Glomerular visceral epithelial cell (primary cell): ENCODE measurements at regions not wholly inside any gene's neighbourhood (a gene's known extent, or its start where the extent isn't known, plus 50 kb on each side); places are given as distances from the start of the nearest gene placed in this dataset.

Source experiments
- DNase-seq: peaks from one replicate; pipeline ENCODE4 v3.0.0-alpha.2; 2016; ENCODE audit errors: extremely low spot score

- DNase-seq, result no peak
Measured at GRCh38 chr14:40523123-40523522, 1083.6 kb upstream of the LRFN5 start.

DNA sequence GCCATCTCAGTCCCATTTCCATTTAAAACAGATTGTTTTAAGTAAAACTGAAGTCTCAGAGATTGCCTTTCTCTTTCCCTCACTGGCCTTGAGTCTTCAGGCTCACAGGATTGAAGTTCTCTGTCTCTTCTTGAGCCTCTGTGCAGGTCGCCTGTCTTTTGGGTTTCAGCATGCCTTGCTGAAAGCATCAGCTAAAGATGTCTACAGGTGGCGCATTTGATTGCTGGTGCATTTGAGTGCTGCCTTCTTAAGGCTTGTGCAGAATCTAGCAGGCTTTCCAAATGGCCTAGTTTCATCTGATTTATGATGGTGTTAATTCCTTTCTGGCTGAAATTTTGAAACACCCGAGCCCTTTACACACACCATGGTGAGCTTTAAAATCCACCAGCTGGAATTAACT is 1062.2 kb upstream of the FBXO33 start:
- no peak for DNase-seq

DNA sequence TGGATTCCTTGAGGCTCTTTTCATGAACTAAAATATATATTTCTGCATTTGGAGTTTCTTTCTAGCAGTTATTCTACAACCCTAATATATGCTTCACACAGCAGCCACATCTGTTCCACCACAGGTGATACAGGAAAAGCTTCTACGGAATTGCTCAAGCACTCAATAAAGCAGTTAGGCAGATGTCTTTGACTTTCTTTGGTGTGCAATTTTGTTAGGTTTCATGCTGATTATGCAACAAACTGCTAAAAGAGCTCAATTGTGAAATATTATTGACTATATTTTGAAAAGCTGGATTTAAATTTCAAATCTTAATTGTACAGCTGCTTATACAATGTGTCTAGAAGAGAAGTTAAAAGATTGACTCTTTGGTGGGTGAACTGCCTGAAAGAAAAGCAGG is 1055.6 kb upstream of the FBXO33 start:
- no peak for DNase-seq

DNA sequence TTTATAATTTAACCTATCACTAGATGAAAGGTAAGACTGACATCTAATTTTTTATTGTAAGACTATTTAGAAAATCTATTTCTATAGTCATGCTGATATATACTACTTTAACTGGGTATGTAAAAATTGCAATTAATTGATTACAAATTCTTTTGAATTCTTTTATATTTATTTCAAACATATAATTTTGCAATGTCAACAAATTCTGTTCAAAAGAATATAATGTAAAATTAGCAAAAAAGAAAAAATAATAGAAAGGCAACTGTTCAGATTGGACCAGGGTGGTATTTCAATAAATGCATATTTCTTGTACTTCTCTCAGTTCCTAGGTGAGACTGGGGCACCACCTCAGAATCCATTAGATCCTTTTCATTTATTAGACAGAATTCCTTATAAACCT is 1053.5 kb upstream of the FBXO33 start:
- DNase-seq, result no peak

GRCh38 chr14:40476005-40476404 is 1043.8 kb upstream of the FBXO33 start:
- DNase-seq, result no peak

- no peak for DNase-seq
Measured at GRCh38 chr14:40467969-40468368, 1035.7 kb upstream of the FBXO33 start.

DNA sequence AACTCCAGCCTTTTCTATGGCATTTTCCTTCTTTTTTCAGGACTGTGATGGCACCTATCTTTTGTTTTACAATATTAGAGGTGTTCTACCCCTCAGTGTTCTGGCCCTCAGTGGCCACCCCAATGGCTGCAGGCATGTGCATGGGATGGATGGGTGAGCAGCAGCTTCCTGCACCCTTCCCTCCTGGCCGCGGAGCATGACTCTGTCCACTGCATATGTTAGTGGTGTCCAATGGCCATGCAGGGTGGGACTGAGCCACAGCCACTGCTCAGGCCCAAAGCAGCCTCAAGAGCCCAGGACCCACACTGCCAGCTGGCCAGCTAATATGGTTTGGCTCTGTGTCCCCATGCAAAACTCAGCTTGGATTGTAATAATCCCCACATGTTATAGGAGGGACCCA is 1032.3 kb upstream of the FBXO33 start:
- DNase-seq, result no peak

GRCh38 chr14:40463886-40464285 is 1031.7 kb upstream of the FBXO33 start:
- no peak for DNase-seq

- DNase-seq, result no peak
Measured at GRCh38 chr14:40452674-40453073, 1020.4 kb upstream of the FBXO33 start.

- DNase-seq, result peak; percentile 26
Measured at GRCh38 chr14:40447017-40447416, 1014.8 kb upstream of the FBXO33 start.

GRCh38 chr14:40445020-40445419 is 1012.8 kb upstream of the FBXO33 start:
- DNase-seq, result no peak

DNA sequence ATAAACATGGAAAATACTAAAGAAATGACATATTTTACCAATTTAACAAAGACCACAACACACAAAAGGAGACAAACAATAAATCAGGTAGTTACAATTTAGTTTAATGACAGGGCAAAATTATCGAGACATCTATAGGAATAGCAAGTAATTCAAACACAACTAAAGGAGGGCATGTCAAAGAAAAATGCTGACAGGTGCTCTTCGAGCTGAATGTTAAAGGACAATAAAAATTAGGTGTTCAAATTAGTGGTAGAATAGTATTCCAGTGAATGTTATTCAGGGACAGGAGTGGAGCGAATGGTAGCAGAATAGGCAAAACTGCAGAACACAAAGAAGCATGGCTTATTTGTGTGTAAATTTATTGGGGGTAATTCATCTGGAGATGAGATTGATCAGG is 1004.3 kb upstream of the FBXO33 start:
- DNase-seq, result no peak

- peak; percentile 23 for DNase-seq
Measured at GRCh38 chr14:40417777-40418401, 985.7 kb upstream of the FBXO33 start.

DNA sequence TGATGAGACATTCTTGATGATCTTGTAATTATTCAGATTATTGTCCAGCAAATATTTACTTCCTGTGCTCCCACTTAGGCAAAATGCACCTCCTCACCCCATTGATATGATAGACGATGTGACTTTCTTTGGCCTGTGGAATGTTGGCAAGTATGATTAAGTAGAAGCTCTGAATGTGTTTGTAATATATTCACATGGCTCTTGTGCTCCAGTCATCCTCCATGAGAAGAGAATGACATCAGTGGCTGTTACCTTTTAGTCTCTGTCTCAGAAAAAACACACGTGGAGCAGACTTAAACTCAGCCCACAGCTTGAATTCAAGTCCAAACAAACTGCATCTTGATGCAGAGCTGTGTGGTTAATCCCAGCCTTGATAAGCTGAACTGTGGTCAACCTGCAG is 984.3 kb upstream of the FBXO33 start:
- DNase-seq, result no peak

GRCh38 chr14:40414386-40414785 is 982.2 kb upstream of the FBXO33 start:
- DNase-seq, result no peak

- peak; percentile 45 for DNase-seq
Measured at GRCh38 chr14:40413136-40413535, 980.9 kb upstream of the FBXO33 start.

DNA sequence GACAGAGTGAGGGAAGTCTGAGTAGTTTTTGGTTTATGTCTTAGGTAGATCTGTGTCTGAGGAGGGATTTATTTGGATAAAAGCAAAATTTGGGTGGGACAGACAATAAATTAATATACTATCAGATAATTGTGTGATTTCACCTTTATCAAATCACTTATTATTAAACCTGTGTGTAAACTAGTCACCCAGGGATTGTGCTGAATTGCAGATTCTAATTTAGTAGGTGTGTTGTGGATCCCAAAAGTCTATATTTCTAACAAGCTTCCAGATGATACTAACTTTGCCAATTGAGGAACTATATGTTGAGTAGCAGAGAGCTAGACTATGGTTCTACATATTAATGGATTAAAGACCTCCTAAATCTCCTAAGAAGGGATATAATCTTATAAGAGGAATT is 978.5 kb upstream of the FBXO33 start:
- no peak for DNase-seq

- DNase-seq, result peak; percentile 7
Measured at GRCh38 chr14:40402957-40403356, 970.7 kb upstream of the FBXO33 start.

DNA sequence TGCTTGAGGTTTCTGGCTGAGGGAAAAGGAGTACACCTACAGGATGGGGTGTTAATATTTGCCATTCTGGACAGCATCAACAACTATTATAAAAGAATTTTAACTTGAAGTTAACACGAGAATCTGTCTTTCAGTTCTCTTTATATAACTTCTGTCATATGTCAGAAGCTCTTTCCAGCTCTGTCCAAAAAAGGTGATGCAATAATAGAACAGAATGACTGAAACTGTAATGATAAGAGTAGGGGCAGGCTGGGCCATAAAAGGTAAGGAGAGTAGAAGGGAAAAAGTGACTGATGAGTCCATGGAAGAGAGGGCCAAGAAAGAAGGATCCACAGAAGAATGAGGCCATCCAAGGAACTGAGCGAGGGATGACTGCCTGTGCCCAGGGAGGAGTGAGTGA is 966.7 kb upstream of the FBXO33 start:
- DNase-seq, result no peak

DNA sequence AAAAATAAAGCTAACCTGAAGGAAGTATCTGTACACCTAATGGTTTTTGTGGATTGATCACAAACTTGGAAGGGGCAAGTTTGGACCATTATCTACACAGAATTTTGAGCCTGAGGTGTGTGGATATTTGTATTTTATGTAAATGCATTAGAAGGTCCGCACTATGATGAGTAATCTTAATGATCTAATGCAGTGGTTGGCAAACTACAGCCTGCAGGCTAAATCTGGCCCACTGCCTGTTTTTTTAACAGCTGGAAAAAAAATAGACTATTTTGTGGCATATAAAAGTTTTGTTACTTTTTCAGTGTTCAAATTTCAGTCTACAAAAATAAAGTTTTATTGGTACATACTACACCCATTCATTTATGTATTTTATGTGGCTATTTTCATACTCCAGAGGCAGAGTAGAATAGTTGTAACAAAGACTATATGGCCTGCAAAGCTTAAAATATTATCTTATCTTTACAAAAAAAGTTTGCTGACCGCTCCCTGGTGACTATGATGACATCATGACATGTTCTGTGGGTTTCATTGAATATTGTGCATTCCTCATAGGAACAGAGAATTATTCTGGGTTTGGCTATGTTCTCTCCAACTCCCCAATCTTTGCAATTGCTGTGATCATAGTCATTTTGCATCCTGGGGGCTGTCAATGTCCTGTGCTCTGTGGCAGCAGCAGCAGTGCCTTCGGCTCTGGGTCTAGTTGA is 962.6 kb upstream of the FBXO33 start:
- DNase-seq, result no peak

- no peak for DNase-seq
Measured at GRCh38 chr14:40393143-40393542, 960.9 kb upstream of the FBXO33 start.

DNA sequence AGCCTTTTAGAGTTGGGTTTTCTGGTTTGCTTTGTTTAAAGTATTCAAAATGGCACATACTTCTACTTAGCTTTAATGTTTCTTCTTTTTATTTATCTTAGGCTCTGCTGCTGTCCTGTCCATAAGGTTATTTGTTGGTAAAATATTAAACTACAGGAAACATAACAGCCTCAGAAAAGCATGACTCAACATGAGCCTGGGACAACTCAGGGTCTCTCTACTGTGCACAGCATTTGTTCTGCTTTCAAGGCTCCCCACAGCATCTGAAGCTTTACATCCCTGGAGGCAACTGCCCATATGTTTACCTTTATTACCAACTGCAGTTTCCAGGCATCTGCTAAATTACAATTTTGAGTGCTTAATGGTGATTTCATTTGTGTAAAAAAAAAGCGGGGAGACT is 954.2 kb upstream of the FBXO33 start:
- DNase-seq, result no peak

DNA sequence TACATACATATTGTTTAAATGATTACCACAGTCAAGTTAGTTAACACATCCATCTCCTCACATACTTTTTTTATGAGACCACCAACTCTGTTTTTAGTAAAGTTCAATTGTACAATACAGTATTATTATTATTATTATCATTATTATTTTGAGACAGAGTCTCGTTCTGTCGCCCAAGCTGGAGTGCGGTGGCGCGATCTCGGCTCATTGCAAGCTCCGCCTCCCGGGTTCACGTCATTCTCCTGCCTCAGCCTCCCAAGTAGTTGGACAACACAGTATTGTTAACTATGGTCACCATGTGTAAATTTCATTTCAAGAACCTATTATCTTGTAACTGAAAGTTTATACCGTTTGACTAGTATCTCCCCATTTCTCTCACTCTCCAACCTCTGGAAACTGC is 942.0 kb upstream of the FBXO33 start:
- no peak for DNase-seq

GRCh38 chr14:40371011-40371410 is 938.8 kb upstream of the FBXO33 start:
- DNase-seq, result no peak
